HEK293T (cell line): ENCODE measurements at regions not wholly inside any gene's neighbourhood (a gene's known extent, or its start where the extent isn't known, plus 50 kb on each side); places are given as distances from the start of the nearest gene placed in this dataset.

Source experiments
- FOXA1 ChIP-seq: fragments of 450-650 bp; IDR thresholded peaks from 2 replicates; pipeline ENCODE4 v1.6.1; 2016; ENCODE audit warnings: mild to moderate bottlenecking
- FOXK2 ChIP-seq: fragments of 450-650 bp; IDR thresholded peaks from 2 replicates; pipeline ENCODE4 v1.6.1; 2016; ENCODE audit warnings: mild to moderate bottlenecking
- ZNF384 ChIP-seq: fragments of 450-650 bp; IDR thresholded peaks from 2 replicates; pipeline ENCODE4 v1.6.1; 2016
- TF ChIP-seq, protein P1 (sequence below): fragments of 450-650 bp; IDR thresholded peaks from 2 replicates; pipeline ENCODE4 v1.6.1; 2016

DNA sequence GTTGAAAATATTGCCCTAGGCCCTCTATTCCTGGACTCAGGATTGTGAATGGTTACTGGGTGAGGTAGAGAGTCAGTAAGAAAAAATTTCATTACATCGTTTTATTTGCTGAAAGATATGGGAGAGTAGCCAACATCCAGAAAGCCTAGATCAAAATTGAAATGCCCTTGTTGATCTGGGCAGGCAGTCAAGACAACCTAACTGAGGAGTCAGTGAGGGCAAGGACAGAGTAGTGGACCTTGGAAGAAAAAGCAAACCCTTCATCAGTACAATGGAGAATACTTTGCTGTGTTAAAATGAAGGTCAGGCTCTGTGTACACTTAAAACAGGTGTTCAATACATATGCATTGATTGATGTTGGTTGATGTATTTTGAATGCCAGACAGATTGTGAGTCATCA is 576.7 kb downstream of the OLFM4 start:
- TF ChIP-seq, protein P1, sequence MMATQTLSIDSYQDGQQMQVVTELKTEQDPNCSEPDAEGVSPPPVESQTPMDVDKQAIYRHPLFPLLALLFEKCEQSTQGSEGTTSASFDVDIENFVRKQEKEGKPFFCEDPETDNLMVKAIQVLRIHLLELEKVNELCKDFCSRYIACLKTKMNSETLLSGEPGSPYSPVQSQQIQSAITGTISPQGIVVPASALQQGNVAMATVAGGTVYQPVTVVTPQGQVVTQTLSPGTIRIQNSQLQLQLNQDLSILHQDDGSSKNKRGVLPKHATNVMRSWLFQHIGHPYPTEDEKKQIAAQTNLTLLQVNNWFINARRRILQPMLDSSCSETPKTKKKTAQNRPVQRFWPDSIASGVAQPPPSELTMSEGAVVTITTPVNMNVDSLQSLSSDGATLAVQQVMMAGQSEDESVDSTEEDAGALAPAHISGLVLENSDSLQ, result no peak
- TF ChIP-seq FOXA1, result no peak
- no peak for TF ChIP-seq ZNF384
- no peak for TF ChIP-seq FOXK2
